Stomach (tissue), 4 donors: ENCODE measurements at regions not wholly inside any gene's neighbourhood (a gene's known extent, or its start where the extent isn't known, plus 50 kb on each side); places are given as distances from the start of the nearest gene placed in this dataset.

Experiments used
- CTCF ChIP-seq, 7 experiments: fragments of 450-650 bp in 4 of 7; fragments of 200-600 bp in 3 of 7; sonication (generic) in 3 of 7; IDR thresholded peaks; one replicate each; pipeline ENCODE4 v1.5.1; 2016 to 2019; ENCODE audit warnings: antibody characterized with exemption in 7 of 7, control low read depth in 2 of 7, mild to moderate bottlenecking in 1 of 7
- EP300 ChIP-seq: sonication (generic); formaldehyde crosslinking; IDR thresholded peaks from one replicate; pipeline ENCODE4 v1.6.1; 2017; ENCODE audit warnings: antibody characterized with exemption
- POLR2A ChIP-seq, 4 donors: fragments of 450-650 bp; IDR thresholded peaks; one replicate each; pipeline ENCODE4 v1.6.1; 2016; ENCODE audit warnings: antibody characterized with exemption in 4 of 4, control low read depth in 2 of 4, mild to moderate bottlenecking in 1 of 4, moderate library complexity in 1 of 4

GRCh38 chr12:28988325-28988704 lies 160.8 kb upstream of the FAR2 start:
- TF ChIP-seq CTCF (IDR thresholded peaks at IDR 0.05) (no peak), EP300 (no peak), POLR2A (IDR thresholded peaks at IDR 0.05) (no peak)
